K562 (cell line): ENCODE measurements at regions not wholly inside any gene's neighbourhood (a gene's known extent, or its start where the extent isn't known, plus 50 kb on each side); places are given as distances from the start of the nearest gene placed in this dataset.

Source experiments
- CTCF ChIP-seq, 3 experiments: IDR thresholded peaks in 2 of 3; conservative IDR thresholded peaks in 1 of 3; 2 replicates each; pipeline ENCODE4 v1.5.1; 2011 to 2012; ENCODE audit warnings: low read length in 3 of 3, mild to moderate bottlenecking in 3 of 3, control low read depth in 2 of 3, improper control_type of control experiment in 1 of 3, inconsistent platforms in 1 of 3, low read depth in 1 of 3, mixed read lengths in 1 of 3, moderate library complexity in 1 of 3; ENCODE audit not compliant: insufficient read depth in 2 of 3
- CUX1 ChIP-seq: fragments of 200-800 bp; sonication (Bioruptor generic); IDR thresholded peaks from 2 replicates; pipeline ENCODE4 v1.6.1; 2016; ENCODE audit warnings: missing genetic modification characterization, missing compliant biosample characterization
- KDM1A ChIP-seq, 2 experiments: fragments of 450-650 bp; IDR thresholded peaks; 2 replicates each; pipeline ENCODE4 v1.6.1; 2016; ENCODE audit warnings: mild to moderate bottlenecking in 2 of 2
- MYC ChIP-seq, 2 experiments: fragments of 250-450 bp in 1 of 2; sonication (Bioruptor Pico) in 1 of 2; IDR thresholded peaks; 2 replicates each; pipeline versions ENCODE4 v1.5.1 to v1.6.1; 2012 to 2021; ENCODE audit warnings: low read depth in 2 of 2, borderline replicate concordance in 1 of 2, improper control_type of control experiment in 1 of 2, low read length in 1 of 2, mild to moderate bottlenecking in 1 of 2, moderate library complexity in 1 of 2
- NBN ChIP-seq: fragments of 450-650 bp; IDR thresholded peaks from 2 replicates; pipeline ENCODE4 v1.6.1; 2016; ENCODE audit warnings: low read depth, mild to moderate bottlenecking
- POLR2A ChIP-seq: fragments of 450-650 bp; conservative IDR thresholded peaks from 2 replicates; pipeline ENCODE4 v1.6.1; 2016
- SPI1 ChIP-seq: IDR thresholded peaks from 2 replicates; pipeline ENCODE4 v1.6.1; 2011; ENCODE audit warnings: low read depth, low read length, control low read depth, borderline replicate concordance
- USF2 ChIP-seq: sonication (generic); formaldehyde crosslinking; IDR thresholded peaks from 2 replicates; pipeline ENCODE4 v1.5.0; 2020; ENCODE audit warnings: missing genetic modification reagents
- ZBTB17 ChIP-seq: fragments of 450-650 bp; formaldehyde crosslinking; IDR thresholded peaks from 2 replicates; pipeline ENCODE4 v1.4.0; 2020; ENCODE audit warnings: mild to moderate bottlenecking

GRCh38 chr1:228801068-228801467 is 65.8 kb downstream of the RHOU start:
- no peak for TF ChIP-seq SPI1
- no peak for TF ChIP-seq NBN
- no peak for TF ChIP-seq CUX1 (CRISPR knock-in tag)
- no peak for TF ChIP-seq MYC (IDR thresholded peaks at IDR 0.05; ENCODE audit: low read depth, low read length)
- no peak for TF ChIP-seq MYC (CRISPR knock-in tag; IDR thresholded peaks at IDR 0.05; ENCODE audit: borderline replicate concordance, low read depth)
- TF ChIP-seq CTCF (IDR thresholded peaks at IDR 0.05 in 2 of 3, conservative IDR thresholded peaks at IDR 0.05 in 1 of 3; ENCODE audit: insufficient read depth in 2 of 3, low read depth in 1 of 3, low read length in 3 of 3) = no peak
- TF ChIP-seq KDM1A (IDR thresholded peaks at IDR 0.05) = no peak
- no peak for TF ChIP-seq ZBTB17 (CRISPR knock-in tag)
- no peak for TF ChIP-seq POLR2A
- TF ChIP-seq USF2 (CRISPR knock-in tag) = no peak
